Activated CD4-positive, CD25-positive, alpha-beta regulatory T cell treated with anti-CD3 and anti-CD28 coated beads, Interleukin-2, amount 50 U/mL, for 72 hours (primary cell): ENCODE measurements at regions not wholly inside any gene's neighbourhood (a gene's known extent, or its start where the extent isn't known, plus 50 kb on each side); places are given as distances from the start of the nearest gene placed in this dataset.
"Not testable (repeated sequence)": the region's sequence is repeated elsewhere in the genome, so short reads cannot be mapped to it uniquely, and the experiment has no call there.

Experiments used
- DNase-seq: peaks from one replicate; pipeline ENCODE4 v3.0.0; 2021

DNA sequence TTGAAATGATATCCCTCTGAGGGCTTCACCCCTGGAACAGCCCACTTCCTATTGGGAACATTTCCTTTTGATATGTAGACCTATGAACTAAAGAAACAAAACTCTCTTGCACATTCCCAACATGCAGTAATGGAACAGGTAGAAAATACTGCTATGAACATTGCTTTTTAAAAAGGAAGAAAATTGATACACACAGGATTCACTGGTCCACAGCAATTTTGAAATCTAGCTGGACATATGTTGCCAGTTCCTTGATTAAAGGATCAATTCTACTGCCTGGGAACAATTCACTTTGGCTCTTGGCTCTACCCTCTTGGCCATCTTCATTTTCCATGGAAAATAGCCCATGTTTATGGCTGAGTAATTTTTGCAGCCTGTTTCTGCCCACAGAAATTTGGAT is 74.9 kb upstream of the ZNF280D start:
- no peak for DNase-seq

DNA sequence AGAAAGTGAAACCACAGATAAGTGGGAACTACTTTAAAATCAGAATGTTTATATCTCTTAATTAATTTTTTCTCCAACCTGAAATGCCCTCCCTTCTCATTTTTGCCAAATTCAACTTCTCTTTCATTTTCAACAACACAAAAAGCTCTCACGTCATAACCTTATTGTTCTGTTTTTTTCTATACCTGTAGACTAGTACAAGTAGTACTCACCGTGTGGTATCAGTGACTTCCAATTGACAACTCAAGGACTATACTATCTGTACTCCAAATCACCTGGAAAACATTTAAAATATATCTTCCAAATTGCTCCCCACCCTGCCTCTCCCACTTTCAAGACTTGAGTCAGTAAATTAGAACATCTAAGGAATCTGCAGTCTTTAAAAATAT is 72.8 kb upstream of the ZNF280D start:
- DNase-seq, result no peak

DNA sequence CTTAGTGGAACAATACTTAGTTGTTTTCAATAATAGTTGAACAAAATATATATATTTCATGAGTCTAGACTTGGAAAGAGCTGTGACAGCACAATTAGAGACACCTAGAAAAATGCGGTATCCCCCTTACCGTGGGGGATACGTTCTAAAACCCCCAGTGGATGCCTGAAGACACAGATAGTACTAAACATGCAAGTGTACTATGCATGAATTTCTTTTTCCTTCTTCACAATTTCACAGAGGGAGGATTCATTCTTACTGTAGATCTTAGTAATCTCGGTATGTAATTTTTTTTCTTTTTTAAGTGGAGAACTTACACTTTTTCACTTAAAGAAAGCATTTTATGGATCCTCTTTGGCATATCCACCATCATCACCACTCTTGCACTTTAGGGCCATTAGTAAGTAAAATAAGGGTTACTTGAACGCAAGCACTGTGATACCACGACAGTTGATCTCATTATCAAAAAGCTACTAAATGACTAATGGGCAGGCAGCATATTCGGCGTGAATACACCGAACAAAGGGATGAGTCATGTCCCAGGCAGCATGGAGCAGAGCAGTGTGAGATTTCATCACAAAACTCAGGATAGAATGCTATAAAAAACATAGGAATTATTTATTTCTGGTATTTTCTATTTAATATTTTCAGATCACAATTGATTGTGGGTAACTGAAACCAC is 72.3 kb upstream of the ZNF280D start:
- DNase-seq, result no peak

DNA sequence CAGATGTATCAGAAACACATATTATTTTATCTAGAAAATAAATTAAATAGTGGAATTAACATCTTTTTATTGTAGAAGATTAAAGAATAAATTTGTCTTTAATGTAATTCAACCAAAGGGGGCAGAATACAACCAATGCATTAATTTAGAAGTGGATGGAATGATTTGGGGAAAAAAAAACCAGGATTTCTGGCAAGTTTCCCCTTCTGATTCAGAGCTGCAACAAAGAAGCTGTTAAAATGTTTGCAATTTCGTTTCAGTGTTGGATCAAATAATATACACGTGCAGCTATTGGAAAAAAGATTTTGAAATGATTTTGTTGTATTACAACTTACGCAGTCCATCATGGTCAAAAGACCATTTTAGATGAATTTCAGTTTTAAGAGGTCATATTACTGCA is 71.6 kb upstream of the ZNF280D start:
- DNase-seq, result no peak

DNA sequence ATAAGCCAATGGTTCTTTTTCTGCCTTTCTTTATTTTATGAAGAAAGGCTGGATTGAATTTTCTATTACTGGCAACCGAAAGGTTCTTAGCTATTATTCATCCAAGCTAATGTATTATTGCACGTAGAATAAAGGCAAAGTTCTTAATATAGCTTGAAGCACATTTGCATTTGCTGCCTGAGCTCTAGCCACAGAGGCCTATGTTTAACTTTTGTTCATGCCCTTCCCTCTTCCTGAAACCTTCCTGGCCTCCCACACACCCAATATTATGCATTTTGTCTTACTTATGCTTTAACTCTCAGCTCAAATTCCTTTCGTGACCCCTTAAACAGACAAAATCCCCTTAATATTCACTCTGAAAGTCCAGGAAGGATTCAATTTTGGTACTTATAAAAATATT is 71.0 kb upstream of the ZNF280D start:
- no peak for DNase-seq

DNA sequence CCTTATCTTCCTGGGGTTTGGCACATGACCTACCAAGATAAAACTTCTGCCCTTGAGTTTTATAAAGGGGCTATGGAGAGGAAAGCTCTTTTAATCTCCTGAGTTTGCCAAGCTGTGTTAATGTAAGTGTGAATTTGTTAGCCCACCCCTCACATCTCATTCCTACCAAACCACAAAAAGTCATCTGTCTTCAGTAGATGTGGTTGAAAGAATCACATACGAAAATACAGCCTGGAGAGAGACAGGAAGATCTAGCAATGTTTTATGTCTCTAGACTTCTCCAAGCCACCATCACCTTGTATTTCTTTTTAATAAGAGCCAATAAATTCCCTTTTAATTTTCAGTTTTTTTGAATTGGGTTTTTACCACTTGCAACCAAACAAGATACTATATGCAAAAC is 68.9 kb upstream of the ZNF280D start:
- no peak for DNase-seq

DNA sequence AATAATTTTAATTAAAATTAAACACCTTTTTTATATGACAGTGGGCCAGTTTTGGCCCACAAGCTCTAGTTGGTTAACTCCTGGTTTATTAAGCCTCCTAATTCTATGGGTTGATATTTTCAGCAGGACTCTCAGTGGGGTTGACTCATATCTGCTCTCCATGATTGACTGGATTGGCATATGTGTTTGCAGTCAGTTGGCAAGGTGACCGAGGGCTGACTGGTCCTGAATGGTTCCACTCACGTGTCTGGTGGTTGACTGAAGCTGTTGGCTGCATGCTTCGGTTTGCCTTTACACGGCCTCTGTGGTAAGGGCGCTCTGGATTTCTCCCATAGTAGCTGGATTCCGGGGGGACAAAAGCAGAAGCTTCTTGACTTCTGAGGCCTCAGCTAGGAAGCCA is 65.3 kb upstream of the ZNF280D start:
- DNase-seq, result no peak

DNA sequence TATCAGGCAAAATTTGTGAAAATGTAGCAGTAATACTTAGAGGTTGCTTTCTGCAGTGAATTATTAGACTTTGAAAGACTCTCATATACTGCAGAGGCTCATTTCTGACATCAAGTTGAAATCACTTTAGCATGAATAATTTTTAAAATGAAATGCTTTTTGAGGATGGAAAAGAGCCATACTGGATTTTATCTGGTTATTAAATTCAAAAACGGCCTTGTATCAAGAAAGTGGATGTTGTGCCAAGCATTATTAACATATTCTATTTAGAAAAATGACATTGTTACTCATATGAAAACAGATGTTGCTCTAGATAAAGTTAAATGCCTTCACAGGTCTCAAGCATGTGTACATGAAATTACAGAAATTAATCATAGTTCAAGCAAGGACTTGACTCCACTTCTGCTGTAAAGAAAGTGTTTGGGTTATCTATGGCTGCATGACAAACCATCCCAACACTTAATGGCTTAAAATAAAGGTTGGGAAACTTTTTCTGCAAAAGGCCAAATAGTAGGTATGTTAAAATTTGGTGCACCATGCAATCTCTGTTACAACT is 64.5 kb upstream of the ZNF280D start:
- no peak for DNase-seq

DNA sequence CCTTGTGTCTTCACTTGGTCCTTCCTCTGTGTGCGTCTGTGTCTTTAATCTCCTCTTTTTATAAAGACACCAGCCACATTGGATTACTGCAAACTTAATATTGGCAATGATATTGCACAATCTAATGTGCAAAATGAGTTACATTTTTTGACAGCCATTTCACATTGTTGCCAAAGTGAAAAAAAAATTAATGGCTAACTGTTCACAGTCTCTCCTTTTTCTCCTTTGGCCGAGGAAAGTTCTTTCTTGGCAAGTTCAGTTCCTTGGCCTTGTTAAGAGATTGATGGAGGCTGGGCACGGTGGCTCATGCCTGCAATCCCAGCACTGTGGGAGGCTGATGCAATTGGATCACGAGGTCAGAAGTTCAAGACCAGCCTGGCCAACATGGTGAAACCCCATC is 62.2 kb upstream of the ZNF280D start:
- DNase-seq, result no peak

DNA sequence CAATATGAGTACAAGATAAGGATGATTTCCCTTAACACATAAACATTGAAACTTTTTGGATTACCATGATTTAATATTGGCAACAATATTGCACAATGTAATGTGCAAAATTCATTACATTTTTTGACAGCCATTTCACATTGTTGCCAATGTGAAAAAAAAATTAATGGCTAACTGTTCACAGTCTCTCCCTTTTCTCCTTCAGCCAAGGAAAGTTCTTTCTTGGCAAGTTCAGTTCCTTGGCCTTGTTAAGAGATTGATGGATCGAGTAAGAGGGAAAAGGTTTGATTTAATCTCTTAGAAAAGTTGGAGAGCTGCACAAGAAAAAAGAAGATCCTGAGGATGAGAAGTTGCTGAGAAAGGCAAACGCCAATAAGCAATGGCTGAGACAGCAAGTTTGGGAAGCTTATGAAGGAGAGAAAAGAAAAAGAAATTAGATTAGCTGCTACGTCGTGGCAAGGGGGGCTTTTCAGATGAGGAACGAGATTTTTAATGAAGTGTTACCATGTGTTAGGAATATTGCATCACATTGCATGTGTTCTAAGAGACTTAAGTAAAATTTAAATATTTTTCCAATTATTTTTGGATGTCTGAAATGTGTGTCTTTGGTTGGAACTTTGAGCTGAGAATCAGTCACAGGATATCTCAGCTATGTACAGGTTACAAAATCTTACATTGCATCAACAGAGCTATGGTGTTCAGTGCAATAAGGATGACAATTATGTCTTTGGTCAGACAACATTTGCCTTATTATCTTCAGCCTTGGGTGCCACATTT is 61.4 kb upstream of the ZNF280D start:
- DNase-seq, result no peak

DNA sequence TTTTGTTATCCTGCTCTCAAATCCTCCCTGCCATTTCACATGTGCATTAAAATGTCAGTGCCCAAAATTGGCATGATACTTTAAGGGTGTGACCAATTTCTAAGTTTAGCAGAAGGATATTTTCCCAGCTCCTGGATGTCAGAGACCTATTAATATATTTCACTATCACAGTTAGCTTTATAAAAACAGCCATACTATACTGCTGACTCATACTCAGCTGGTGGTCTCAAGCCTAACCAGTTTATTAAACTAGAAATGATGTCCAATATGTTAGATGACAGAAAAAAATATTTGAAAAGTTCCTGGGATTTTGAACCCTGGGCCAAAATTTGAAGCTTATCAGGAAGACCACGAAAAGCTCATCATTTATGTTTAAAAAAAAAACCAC is 60.9 kb upstream of the ZNF280D start:
- no peak for DNase-seq

DNA sequence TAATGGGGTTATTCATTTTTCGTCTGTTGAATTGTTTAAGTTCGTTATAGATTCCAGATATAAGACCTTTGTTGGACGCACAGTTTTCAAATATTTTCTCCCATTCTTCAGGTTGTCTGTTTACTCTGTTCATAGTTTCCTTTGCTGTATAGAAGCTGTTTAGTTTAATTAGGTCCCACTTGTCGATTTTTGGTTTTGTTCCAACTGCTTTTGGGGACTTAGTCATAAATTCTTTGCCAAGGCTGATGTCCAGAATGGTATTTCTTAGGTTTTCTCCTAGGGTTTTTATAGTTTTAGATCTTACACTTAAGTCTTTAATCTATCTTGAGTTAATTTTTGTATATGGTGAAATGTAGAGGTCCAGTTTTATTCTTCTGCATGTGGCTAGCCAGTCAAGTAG is 58.9 kb upstream of the ZNF280D start:
- DNase-seq, result no peak

DNA sequence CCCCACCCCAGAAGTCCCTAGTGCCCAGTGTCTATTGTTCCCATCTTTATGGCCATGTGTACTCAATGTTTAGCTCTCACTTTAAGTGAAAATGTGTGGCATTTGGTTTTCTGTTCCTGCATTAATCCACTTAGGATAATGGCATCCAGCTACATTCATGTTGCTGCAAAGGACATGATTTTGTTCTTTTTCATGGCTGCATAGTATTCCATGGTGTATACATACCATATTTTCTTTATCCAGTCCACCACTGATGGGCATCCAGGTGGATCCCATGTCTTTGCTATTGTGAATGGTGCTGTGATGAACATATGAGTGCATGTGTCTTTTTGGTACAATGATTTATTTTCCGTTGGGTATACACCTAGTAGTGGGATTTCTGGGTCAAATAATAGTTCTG is 58.2 kb upstream of the ZNF280D start:
- DNase-seq, result not testable (repeated sequence)

DNA sequence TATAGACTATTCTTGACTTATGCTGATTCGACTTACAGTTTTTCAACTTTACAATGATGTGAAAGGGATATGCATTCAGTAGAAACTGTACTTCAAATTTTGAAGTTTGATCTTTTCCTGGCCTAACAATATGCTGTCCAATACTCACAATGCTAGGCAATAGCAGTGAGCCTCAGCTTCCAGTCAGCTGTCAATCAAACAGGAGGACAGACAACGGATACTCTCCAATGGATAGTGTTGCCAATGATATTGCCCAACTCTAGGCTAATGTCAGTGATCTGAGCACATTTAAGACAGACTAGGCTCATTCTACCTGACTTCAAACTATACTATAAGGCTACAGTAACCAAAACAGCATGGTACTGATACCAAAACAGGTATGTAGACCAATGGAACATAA is 55.0 kb upstream of the ZNF280D start:
- DNase-seq, result no peak

DNA sequence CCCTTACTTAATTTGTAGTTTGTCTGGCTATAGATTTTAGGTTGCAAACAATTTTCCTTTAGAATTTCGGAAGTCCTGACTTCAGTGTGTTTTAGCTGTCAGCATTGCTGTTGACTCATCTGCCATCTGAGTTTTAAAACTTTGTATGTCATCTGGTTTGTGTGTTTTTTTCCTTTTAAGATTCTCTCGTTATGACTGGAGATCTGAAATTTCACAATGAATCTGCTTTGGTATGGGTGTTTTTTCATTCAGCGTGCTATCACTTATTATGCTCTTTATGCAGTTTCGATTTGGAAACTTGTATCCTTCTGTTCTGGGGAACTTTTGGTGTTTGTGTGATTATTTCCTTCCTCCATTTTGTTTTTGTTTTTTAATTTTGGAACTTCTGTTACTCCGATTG is 53.7 kb upstream of the ZNF280D start:
- no peak for DNase-seq

DNA sequence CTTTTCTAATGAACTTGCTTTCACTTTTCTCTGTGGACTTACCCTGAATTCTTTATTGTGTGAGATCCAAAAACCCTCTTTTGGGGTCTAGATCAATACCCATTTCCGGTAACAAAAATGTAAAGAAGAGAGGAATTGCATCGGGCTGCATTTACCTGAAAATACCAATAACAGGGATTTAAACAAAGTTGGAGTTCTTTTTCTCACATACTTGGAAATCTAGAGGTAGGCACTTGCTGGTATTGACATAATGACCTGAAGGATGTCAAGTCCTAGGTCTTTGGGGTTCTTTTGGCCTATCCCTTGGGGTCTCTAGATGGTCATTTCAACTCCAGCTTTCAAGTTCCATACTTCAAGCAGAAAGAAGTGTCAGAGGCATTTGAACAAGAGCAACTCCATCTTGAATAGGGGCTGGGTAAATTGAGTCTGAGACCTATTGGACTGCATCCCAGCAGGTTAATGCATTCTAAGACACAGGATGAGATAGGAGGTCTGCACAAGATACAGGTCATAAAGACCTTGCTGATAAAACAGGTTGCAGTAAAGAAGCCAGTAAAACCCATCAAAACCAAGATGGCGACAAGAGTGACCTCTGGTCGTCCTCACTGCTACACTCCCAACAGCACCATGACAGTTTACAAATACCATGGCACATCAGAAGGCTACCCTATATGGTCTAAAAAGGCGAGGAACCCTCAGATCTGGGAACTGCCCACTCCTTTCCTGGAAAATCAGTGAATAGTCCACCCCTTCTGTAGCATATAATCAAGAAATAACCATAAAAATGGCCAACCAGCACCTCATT is 50.8 kb upstream of the ZNF280D start:
- no peak for DNase-seq

DNA sequence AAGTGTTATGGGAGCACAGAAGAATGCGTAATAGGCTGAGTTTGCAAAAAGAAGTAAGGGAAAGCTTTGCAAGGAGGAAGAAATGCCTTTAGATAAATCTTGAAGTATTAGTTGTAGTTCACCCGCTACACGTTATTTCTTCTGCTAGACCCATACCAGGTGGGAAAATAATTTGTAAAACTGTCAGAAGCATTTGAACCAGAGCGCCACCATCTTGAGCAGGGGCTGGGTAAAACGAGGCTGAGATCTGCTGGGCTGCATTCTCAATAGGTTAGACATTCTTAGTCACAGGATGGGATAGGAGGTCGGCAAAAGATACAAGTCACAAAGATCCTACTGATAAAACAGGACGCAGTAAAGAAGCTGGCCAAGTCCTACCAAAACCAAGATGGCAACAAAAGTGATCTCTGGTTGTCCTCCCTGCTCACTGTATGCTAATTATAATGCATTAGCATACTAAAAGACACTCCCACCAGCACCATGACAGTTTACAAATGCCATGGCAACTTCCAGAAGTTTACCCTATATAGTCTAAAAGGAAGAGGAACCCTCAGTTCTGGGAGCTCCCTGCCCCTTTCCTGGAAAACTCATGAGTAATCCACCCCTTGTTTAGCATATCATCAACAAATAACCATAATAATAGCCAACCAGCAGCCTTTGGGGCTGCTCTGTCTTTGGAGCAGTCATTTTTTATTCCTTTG is 50.0 kb upstream of the ZNF280D start:
- DNase-seq, result no peak
